Loucy (cell line): ENCODE measurements at regions not wholly inside any gene's neighbourhood (a gene's known extent, or its start where the extent isn't known, plus 50 kb on each side); places are given as distances from the start of the nearest gene placed in this dataset.

ENCODE experiments used
- H2AFZ ChIP-seq: fragments of 200-600 bp; sonication (generic); 2 replicates; pipeline ENCODE4 v1.6.0; 2016; ENCODE audit warnings: antibody characterized with exemption, mild to moderate bottlenecking, low read length, moderate library complexity
- H3F3A ChIP-seq: fragments of 200-600 bp; 2 replicates; pipeline ENCODE4 v1.6.0; 2016; ENCODE audit warnings: antibody characterized with exemption, low read depth, mild to moderate bottlenecking
- H3K27me3 ChIP-seq: fragments of 200-600 bp; sonication (generic); 2 replicates; pipeline ENCODE4 v1.6.1; 2014; ENCODE audit warnings: low read length, mild to moderate bottlenecking; ENCODE audit not compliant: insufficient read depth, poor library complexity, severe bottlenecking
- H3K36me3 ChIP-seq: fragments of 200-600 bp; sonication (generic); 2 replicates; pipeline ENCODE4 v1.6.1; 2016; ENCODE audit warnings: low read length; ENCODE audit not compliant: insufficient read depth
- H3K4me1 ChIP-seq: fragments of 200-600 bp; sonication (generic); 2 replicates; pipeline ENCODE4 v1.5.1; 2014; ENCODE audit warnings: low read length, mild to moderate bottlenecking; ENCODE audit not compliant: insufficient read depth, poor library complexity, severe bottlenecking
- H3K4me2 ChIP-seq: fragments of 200-600 bp; sonication (generic); 2 replicates; pipeline ENCODE4 v1.6.0; 2014; ENCODE audit warnings: antibody characterized with exemption, low read length, low read depth, mild to moderate bottlenecking; ENCODE audit not compliant: poor library complexity, severe bottlenecking
- H3K4me3 ChIP-seq: fragments of 200-600 bp; sonication (generic); 2 replicates; pipeline ENCODE4 v1.5.1; 2014; ENCODE audit warnings: low read length, mild to moderate bottlenecking, mixed read lengths; ENCODE audit not compliant: poor library complexity, severe bottlenecking
- H3K79me2 ChIP-seq: fragments of 200-600 bp; sonication (generic); 2 replicates; pipeline ENCODE4 v1.6.1; 2014; ENCODE audit warnings: low read length; ENCODE audit not compliant: insufficient read depth
- H3K9ac ChIP-seq: fragments of 200-600 bp; sonication (generic); 2 replicates; pipeline ENCODE4 v1.6.0; 2014; ENCODE audit warnings: mild to moderate bottlenecking, low read depth, low read length, moderate library complexity; ENCODE audit not compliant: poor library complexity, severe bottlenecking
- H3K9me2 ChIP-seq: fragments of 200-600 bp; sonication (generic); replicated peaks from 2 replicates; pipeline ENCODE4 v1.6.1; 2016; ENCODE audit warnings: low read depth, low read length, mixed read lengths
- H3K9me3 ChIP-seq: fragments of 200-600 bp; sonication (generic); 2 replicates; pipeline ENCODE4 v1.6.1; 2014; ENCODE audit warnings: mild to moderate bottlenecking, antibody characterized with exemption, low read length, low read depth; ENCODE audit not compliant: insufficient read depth
- H4K20me1 ChIP-seq: fragments of 200-600 bp; sonication (generic); 2 replicates; pipeline ENCODE4 v1.6.0; 2014; ENCODE audit warnings: antibody characterized with exemption, low read length, mild to moderate bottlenecking; ENCODE audit not compliant: insufficient read depth, poor library complexity, severe bottlenecking
- EZH2phosphoT487 ChIP-seq: fragments of 200-600 bp; IDR thresholded peaks from 2 replicates; pipeline ENCODE4 v1.6.1; 2018; ENCODE audit warnings: antibody characterized with exemption, mild to moderate bottlenecking, moderate library complexity, borderline replicate concordance
- TF ChIP-seq, protein P1 (sequence below): fragments of 200-600 bp; sonication (generic); conservative IDR thresholded peaks from 2 replicates; pipeline ENCODE4 v1.5.1; 2014; ENCODE audit warnings: mild to moderate bottlenecking, antibody characterized with exemption, low read length

DNA sequence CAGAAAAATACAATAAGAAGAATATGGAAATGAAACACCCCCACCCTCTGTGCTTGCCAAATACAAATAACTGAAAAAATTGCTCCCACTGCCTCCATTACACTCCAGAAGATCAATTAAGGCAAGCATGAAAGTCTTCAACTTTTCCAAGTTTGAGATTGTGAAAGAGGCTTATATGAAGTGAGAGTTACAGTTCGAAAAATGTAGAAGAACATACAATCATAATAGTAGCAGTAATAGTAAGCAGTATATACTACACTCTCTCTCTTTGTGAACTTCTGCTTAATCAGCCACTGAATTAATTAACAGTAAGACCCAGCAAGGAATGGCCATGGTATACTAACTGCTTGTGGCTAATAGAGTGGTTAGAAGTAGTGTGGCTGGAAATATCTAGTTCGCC, 923.2 kb downstream of the RPA4 start:
- no peaks in the 10 kb centered on the region for H3F3A ChIP-seq
- no peaks in the 10 kb centered on the region for H3K27me3 ChIP-seq
- H3K4me3 ChIP-seq = no peak overlapping the region
- H3K9me3 ChIP-seq = no peaks in the 10 kb centered on the region
- H3K36me3 ChIP-seq = no peaks in the 10 kb centered on the region
- H3K4me1 ChIP-seq = no peaks in the 10 kb centered on the region
- H3K9ac ChIP-seq = no peak overlapping the region
- TF ChIP-seq EZH2phosphoT487 = no peak
- TF ChIP-seq, protein P1, sequence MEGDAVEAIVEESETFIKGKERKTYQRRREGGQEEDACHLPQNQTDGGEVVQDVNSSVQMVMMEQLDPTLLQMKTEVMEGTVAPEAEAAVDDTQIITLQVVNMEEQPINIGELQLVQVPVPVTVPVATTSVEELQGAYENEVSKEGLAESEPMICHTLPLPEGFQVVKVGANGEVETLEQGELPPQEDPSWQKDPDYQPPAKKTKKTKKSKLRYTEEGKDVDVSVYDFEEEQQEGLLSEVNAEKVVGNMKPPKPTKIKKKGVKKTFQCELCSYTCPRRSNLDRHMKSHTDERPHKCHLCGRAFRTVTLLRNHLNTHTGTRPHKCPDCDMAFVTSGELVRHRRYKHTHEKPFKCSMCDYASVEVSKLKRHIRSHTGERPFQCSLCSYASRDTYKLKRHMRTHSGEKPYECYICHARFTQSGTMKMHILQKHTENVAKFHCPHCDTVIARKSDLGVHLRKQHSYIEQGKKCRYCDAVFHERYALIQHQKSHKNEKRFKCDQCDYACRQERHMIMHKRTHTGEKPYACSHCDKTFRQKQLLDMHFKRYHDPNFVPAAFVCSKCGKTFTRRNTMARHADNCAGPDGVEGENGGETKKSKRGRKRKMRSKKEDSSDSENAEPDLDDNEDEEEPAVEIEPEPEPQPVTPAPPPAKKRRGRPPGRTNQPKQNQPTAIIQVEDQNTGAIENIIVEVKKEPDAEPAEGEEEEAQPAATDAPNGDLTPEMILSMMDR = no peak
- H3K4me2 ChIP-seq = no peak overlapping the region
- H3K9me2 ChIP-seq = no peaks in the 10 kb centered on the region
- no peaks in the 10 kb centered on the region for H3K79me2 ChIP-seq
- H2AFZ ChIP-seq = no peak overlapping the region
- H4K20me1 ChIP-seq = no peaks in the 10 kb centered on the region

DNA sequence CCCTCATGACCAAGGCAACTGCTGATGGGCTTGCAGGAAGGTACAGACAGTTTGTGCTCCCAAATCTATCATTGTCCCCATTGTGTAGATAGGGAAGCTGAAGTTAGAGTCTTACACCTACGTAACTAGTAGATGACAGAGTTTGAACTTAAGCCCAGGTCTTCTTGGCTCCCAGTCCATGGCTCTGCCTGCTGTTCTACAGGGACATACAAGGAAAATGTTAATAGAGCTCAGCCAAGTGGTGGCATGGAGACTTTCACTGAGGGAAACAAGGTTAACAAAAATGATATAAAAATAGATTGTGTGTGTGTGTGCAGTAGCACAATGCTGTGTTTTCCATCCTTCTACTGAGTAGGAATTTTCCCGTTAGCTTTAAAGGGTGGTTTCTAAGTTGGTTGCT, 936.5 kb downstream of the RPA4 start:
- TF ChIP-seq EZH2phosphoT487 = no peak
- TF ChIP-seq, protein P1 = no peak
- Histone ChIP-seq H2AFZ (no peak overlapping the region), H4K20me1 (no peaks in the 10 kb centered on the region), H3K4me2 (no peak overlapping the region), H3K9ac (no peak overlapping the region), H3K4me3 (no peak overlapping the region), H3K9me2 (no peaks in the 10 kb centered on the region), H3K9me3 (no peaks in the 10 kb centered on the region), H3K36me3 (no peaks in the 10 kb centered on the region), H3K27me3 (no peaks in the 10 kb centered on the region), H3F3A (no peaks in the 10 kb centered on the region), H3K4me1 (no peaks in the 10 kb centered on the region), H3K79me2 (no peaks in the 10 kb centered on the region)

DNA sequence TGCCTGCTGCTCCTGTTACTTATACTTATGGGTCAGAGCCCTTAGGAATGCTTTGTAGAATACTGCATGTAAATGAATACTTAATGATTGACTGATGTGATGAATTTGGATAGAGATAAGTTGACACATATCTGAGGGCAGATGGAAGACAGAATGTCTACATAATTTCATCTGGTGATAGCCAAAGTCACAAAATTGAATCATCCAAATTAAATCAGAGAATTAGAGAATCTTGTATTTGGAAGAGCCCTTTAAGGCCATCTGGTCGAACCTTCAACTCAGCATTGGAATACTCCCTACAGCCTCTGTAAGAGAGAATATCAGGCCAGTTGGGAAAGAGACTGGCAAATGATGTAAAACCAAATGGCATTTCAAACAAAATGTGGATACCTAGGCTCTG, 944.8 kb downstream of the RPA4 start:
- Histone ChIP-seq H4K20me1 (no peaks in the 10 kb centered on the region), H2AFZ (no peak overlapping the region), H3K9ac (no peak overlapping the region), H3K4me2 (no peak overlapping the region), H3K9me3 (no peaks in the 10 kb centered on the region), H3K36me3 (no peaks in the 10 kb centered on the region), H3K4me3 (no peak overlapping the region), H3K79me2 (no peaks in the 10 kb centered on the region), H3K9me2 (no peaks in the 10 kb centered on the region), H3K27me3 (no peaks in the 10 kb centered on the region), H3F3A (no peaks in the 10 kb centered on the region), H3K4me1 (no peaks in the 10 kb centered on the region)
- TF ChIP-seq, protein P1 = no peak
- TF ChIP-seq EZH2phosphoT487 = no peak
